ENCODE measurements at regions not wholly inside any gene's neighbourhood (a gene's known extent, or its start where the extent isn't known, plus 50 kb on each side); places are given as distances from the start of the nearest gene placed in this dataset.
A peak's percentile ranks its signal among the peaks of the same experiment; 100 is the strongest.
"Not testable (repeated sequence)": the region's sequence is repeated elsewhere in the genome, so short reads cannot be mapped to it uniquely, and the experiment has no call there.

DNA sequence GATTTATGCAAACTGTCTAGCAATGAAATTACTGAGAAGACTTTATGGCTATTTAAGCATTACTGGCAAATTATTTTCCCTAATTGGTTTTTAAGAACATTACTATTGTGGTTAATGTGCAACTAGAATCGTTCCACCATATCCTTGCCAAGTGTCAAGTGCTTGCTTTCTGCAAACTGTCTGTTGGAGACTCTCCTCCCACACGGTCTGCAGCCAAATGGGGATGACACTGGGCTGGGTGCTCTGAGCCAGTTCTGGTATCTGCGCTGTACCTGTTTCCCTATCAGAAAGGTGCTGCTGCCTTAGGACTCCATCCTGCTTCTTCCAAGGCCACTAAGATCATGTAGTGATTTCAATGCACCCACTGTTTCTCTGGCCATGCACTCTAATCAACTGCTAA is 110.4 kb downstream of the RAMP3 start:
- no peak for DNase-seq (ENCODE audit: low spot score)

DNA sequence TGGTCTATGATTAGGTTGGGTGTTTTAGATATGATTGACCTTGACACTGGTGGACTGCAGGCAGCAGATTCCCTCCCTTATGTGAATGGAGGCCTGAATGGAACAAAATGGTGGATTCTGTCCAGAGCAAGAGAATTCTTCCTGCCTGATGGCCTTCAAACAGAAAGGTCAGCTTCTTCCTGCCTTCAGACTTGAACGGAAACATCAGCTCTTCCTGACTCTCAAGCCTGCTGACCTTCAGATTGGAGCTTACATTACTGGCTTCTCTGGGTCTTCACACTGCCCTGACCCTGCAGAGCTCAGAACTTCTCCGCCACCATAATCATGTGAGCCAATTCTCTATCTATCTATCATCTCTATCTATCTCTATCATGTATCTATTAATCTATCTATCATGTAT is 111.6 kb downstream of the RAMP3 start:
- DNase-seq (ENCODE audit: low spot score) = no peak

DNA sequence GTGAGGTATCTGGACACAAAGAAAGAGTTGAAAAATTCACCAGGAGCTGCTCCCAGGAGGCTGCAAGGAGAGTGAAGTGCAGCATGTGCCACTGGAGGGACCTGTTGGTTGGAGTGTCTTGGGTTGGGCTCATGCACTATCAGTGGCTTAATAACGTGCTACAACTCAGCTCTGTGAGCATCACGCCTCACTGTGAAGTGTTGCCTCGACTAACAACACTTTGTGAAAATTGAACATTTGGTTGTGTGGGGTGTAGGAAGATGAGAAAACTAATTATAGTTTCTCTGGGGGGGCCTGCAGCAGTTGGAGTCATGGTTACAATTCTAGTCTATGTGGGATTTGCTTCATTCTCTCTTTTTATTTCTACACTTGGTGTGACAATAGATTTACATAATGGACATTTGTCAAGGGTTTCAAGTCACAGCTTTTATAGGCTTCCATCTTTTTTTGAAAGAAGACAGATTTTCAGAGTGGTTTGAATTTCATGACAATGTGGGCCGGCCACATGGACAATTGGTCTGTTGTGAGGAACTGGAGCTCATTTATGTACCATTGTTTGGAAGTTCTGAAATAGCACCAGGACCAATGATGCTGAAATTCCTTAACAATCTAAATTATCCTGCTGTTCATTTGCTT is 121.3 kb downstream of the RAMP3 start:
- no peak for DNase-seq (ENCODE audit: low spot score)

DNA sequence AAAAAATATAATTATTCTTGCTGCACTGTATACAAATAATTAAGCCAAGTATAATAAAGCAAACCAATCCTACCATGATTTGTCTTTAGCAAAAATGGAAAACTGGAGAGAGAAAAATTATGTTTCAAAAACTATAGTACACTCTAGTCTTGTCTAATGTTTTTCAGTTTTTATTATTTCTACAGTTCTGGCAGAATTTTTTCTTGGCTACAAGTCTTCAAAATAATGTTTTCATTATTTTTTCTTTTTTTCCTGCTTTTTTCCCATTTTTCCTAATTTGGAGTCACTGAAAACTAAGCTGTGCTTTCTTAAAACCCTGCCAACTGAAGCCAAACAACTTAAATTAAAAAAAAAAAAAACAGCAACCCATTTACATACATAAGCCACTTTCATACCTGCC is 132.0 kb downstream of the RAMP3 start:
- not testable (repeated sequence) for DNase-seq (ENCODE audit: low spot score)

DNA sequence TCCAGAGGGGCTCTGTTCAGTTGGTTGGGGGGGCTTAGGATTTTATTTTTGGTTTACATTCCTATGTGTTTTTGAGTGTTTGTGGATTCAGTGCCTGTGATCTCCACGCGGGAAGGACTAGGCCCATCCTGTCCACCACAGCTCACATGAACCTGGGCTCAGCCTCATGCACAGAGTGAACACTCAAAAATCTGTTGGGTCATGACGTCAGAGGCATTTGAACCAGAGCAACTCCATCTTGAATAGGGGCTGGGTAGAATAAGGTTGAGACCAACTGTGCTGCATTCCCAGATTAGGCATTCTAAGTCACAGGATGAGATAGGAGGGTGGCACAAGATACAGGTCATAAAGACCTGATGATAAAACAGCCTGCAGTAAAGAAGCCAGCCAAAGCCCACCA is 133.3 kb downstream of the RAMP3 start:
- DNase-seq (ENCODE audit: low spot score) = no peak

DNA sequence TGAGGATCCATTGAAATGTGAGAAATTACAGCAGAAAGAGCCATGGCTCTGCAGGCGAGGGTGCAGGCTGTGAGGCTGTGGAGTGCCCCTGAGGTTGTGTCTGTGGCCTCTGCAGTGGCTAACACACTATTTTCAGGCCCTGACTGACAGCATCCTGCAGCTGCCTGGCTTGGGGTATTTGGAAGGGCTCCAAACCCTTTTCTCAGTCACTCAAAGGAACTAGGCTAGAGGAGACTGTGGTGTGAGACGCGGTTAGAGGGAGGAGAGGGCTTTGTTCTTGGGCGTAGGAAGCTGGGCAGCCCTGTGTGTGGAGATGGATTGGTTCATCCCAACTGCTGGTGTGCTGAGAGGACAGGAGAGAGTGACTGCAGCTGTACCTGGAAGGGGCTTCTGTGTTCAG is 134.9 kb downstream of the RAMP3 start:
- DNase-seq (ENCODE audit: low spot score) = no peak

DNA sequence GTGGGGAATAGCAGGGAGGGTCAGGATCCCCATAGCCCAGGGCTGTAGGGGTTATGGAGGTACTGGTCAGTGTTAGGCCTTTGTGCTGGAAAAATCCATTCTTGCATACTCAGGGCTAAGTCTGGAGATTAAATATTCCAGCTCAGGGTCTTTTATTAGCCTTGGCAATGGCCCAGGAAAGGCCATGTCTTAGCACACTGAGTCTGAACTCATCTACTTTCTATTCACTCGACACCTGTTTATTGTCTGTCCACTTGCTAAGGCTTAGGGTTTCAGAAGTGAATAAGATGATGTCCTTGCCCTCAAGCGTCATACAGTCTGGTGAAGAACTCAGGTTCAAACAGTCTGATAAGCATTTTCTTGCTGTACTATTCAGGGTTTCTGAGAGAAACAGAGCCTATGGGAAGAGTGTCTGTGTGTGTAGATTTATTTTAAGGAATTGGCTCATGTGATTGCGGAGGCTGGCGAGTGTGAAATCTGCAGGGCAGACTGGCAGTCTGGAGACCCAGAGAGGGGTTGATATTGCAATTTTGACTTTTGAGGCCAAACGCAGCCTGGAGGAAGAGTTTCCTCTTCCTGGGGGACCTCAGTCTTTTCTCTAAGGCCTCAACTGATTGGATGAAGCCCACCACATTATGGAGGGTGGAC is 135.8 kb downstream of the RAMP3 start:
- no peak for DNase-seq (ENCODE audit: low spot score)

DNA sequence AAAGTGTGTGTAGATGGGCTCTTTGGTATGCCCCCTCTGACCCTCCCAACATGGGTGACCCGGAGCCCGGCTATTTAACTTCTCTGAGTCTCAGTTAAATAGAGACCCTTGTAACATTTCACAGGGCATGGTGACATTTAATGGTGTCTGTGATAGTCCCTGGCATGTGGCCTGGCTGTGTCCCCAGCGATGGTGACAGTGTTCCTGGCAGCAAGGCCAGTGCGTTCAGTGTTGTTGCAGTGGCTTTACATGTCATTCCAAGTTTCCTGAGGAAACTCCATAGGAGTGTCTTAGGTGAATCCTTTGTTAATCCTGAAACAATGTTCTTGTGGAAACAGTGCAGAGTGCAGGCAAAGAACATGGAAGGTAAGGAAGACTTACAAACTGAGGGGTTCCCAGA is 137.0 kb downstream of the RAMP3 start:
- no peak for DNase-seq (ENCODE audit: low spot score)

DNA sequence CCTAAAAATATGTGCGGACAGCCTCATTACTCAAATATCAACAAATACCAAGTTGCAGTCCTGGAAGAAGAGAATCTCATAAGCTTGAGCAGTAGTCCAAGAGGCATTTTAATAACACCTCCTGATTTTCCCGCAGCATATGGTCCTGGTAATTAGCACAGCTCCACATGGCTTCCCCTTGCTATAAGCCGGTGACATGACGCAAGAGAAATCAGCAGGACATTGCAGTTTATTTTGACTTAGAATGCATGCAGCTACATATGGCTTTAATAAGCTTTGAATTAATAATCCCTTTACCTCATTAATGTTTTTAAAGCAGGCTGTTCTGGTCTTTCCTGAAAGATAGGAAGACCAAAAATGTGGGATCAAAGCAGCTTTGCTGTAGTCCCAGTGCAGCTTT is 137.6 kb downstream of the RAMP3 start:
- no peak for DNase-seq (ENCODE audit: low spot score)

DNA sequence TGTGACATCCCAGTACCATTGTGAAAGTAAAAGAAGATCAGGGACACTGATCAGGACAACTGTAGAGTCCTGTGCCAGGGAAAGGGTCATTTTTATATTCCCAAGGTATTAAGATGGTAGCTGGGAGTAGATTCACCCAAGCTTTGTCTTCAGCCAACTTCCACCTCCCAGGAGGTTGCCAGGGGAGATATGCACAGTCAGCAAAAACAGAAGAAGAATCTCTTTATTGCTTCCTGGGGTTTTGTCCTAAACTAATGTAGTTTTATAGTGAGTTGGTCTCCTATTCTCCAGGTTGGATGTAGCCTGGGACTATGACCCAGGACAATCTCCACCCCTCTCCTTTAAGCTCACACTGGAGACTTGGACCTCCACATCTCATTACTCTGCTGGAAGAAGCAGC is 139.2 kb downstream of the RAMP3 start:
- no peak for DNase-seq (ENCODE audit: low spot score)

DNA sequence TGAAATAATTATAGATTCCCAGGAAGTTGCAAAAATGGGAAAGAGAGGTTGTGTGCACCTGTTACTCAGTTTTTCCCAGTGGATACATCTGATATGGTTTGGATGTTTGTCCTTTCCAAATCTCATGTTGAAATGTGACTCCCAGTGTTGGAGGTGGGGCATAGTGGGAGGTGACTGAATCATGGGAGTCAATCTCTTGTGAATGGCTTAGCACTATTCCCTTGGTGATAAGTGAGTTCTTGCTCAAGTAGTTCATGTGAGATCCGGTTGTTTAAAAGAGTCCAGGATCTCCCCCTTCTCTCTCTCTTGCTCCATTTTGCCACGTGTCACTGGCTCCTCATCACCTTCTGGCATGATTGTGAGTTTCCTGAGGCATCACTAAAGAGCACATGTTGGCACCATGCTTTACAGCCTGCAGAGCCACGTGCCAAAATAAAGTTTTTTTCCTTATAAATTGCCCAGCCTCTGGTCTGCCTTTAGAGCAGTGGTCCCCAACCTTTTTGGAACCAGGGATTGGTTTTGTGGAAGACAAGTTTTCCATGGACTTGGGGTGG is 149.2 kb downstream of the RAMP3 start:
- no peak for DNase-seq (ENCODE audit: low spot score)

DNA sequence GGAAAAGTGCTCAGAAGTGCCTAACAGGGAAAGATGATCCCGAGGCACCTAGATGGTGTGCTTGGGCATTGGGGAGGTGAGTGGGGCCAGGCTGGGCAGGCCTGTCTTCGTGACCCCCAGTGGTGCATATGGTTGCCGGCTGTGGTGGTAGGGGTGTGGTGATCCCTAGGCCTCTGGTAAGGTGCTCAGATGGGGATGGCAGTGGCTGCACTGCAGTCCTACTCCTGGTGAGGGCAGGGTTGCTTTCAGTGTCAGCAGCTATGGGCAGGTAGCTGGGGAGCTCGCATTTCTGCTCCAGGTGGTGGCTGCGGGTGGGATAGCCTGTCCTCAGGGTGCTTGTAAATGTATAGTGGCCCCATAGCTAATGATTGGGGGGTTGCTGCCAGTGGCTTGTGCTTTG is 154.0 kb downstream of the RAMP3 start:
- no peak for DNase-seq (ENCODE audit: low spot score)

DNA sequence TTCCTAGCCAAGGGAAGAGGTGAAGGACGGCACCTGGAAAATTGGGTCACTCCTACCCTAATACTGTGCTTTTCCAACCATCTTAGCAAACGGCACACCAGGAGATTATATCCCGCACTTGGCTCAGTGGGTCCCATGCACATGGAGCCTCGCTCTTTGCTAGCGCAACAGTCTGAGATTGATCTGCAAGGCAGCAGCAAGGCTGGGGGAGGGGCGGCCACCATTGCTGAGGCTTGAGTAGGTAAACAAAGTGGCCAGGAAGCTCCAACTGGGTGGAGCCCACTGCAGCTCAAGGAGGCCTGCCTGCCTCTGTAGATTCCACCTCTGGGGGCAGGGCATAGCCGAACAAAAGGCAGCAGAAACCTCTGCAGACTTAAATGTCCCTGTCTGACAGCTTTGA is 157.9 kb downstream of the RAMP3 start:
- DNase-seq (ENCODE audit: low spot score) = not testable (repeated sequence)

DNA sequence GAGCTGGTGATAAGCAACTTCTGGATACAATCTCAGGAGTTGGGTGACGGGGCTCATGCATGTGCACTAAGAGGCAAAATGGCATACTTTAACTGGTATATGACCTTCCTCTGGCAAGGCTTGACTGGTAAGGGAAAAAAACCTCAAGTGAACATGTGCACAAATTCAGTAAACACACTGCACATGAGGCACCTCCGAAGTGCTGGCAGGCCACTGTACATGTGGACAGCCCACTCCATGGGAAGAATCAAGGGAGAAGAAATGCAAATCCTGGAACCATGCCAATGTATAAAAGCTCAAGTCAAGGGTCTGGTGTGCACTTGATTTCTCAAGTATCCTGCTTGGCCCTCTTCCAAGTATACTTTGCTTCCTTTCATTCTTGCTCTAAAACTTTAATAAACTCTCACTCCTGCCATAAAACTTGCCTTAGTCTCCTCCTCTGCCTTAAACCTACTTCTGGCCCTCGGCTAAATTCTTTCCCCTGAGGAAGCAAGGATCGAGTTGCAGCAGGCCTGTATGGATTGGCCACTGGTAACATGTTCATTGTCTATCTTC is 167.2 kb downstream of the RAMP3 start:
- DNase-seq (ENCODE audit: low spot score) = no peak

DNA sequence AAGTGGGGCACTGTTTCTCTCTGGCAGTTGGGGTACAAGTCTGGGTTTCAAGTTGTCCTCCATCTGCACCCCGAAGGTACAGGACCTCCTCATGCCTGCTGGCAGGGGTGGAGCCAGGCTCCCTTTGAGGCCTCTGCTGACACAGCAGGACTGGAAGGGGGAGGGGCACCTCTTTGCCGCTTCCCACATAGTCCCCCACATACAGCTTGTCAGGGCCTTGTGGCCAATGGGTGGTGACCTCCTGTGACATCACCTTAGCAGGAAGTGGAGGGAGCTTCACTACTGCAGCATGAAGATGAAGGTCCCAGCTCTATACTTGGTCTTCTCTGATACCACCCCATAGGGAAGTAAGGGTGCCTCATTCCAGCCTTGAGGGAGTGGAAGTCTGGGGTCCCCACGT is 167.8 kb downstream of the RAMP3 start:
- DNase-seq (ENCODE audit: low spot score) = no peak

DNA sequence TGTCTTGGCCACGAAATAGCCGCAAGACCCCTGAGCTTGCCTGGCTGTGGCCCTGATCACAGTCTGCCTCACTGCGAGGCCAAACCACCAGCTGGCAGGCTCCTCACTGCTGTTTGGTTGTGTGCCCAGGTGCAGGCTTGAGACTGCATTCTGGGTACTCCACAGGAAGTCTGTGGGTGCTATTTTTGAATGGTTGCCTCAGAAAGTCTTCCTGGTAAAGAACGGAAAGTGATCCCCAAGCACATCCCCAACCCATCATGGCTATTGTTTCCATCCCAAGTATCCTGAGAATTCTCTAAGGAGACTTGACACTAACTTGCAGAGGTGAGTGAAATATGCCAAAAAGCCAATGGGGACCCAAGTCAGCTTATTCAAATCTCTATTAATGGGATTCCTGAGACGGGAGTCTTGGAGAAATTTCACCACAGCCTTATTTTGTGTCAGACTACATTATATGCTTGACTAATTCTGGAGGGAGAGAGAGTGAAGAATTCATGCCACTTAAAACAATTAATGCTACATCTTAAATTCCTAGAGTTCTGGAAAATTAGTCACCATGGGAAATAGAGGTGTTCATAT is 170.9 kb downstream of the RAMP3 start:
- DNase-seq (ENCODE audit: low spot score) = no peak

DNA sequence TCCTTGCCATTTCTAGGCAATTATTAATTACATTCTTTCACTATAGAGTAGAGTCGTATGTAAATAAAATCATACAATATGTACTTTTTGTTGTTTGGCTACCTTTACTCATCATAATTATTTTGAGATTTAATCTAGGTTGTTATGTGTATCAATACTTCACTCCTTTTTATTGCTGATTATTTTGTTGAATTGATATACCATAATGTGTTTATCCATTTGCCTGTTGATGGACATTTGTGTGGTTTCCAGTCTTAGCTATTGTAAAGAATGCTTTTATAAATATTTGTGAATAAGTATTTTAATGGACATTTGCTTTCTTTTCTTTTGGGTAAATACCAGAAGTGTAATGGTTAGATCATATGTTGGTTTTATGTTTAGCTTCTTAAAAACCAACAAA is 174.0 kb downstream of the RAMP3 start:
- DNase-seq (ENCODE audit: low spot score) = no peak

DNA sequence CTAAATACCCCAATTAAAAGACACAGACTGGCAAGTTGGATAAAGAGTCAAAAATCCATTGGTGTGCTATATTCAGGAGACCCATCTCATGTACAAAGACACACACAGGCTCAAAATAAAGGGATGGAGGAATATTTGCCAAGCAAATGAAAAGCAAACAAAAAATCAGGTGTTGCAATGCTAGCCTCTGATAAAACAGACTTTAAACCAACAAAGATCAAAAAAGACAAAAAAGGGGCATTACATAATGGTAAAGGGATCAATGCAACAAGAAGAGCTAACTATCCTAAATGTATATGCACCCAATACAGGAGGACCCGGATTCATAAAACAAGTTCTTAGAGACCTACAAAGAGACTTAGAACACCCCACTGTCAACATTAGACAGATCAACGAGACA is 177.4 kb downstream of the RAMP3 start:
- not testable (repeated sequence) for DNase-seq (ENCODE audit: low spot score)

DNA sequence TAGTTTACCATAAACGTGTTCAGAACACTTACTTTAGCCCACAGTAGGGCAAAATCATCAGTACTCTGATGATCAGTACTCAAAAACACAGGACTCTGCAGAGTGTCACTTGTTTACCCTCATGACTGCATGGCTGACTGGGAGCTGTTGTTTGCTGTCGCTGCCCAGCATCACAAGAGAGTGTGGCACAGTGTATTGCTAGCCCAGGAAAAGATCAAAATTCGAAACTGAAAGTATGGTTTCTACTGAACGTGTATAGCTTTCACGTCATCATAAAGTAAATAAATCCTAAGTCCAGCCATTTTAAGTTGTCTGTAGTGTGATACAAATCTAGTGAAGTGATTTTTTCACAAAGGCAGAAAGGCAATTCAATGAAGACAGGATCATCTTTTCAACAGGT is 184.6 kb downstream of the RAMP3 start:
- no peak for DNase-seq (ENCODE audit: low spot score)

DNA sequence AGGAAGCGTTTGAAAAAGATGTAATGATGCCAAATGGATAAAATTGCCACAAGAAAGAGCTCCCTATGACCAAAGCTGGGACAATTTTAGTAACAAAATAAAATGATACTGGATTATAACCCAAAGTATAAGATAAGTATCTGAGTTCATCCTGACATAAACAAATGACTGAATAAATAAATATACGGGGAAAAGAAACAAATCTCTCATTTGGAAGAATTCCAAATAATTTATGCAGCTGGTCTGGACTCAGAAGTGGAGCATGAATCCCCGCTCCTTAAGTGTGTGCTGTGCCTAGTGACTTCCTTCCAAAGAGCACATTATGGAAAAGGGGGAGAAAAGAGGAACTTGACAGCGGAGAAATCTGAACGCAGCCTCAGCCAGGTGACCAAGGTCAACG is 186.2 kb downstream of the RAMP3 start:
- no peak for DNase-seq (ENCODE audit: low spot score)

DNA sequence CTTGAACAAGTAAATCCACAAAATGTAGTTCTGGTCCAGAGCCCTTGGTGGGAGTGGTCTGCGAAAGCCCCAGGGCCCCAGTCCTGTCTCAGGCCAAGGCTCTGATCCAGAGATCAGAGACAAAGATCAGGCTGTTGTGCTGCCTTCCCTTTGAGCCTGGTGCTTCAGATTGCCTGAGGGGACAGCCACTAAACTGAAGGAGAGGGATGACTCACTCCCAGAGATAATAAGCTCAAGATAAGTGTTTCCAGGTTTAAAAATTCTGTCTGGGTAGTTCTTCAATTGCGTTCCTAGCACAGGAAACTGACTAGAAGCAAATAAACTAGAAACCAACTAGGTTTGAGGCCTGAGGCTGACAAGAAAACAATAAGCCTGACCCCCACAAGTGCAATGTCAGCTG is 190.2 kb downstream of the RAMP3 start:
- DNase-seq (ENCODE audit: low spot score) = peak; percentile 90

DNA sequence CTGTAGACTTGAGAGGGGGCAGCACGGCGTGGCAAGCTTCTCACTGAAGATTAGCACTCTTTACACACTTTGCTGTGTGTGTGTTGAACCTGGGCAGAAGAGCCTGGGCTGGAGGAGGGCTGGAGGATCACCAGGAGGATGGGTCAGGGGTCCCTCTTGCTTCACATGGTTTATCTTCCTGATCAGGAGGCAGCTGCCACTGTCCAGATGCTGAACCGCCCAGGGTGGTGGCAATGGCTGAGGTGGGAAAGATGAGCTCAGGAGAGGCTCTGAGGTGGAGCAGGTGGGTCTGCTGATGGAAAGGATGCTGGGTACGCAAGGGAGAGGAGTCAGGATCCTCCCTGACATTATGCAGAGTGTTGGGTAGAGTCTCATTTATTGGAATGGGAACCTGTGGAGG is 191.5 kb downstream of the RAMP3 start:
- DNase-seq (ENCODE audit: low spot score) = no peak

DNA sequence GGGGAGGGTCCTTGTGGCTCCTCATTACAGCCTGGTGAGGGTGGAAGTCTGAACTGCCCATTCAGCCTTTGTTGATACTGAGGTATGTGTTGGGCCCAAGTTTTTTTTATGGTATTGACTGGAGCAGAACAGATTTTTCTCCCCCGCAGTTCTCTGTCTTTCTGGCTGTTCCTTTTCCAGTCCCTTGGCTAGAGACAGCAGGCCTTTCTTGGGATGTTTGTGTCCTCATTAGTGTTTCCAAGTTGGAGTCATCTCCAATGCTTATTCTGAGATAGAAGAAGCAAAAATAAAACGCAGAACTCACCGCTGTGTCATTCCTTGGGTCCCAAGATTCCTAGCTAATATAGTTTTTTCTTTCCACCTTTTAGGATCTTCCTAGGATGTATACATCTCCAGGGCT is 193.3 kb downstream of the RAMP3 start:
- no peak for DNase-seq (ENCODE audit: low spot score)

Data from A172 (cell line).